C1 segment of cervical spinal cord (tissue), 14 donors: ENCODE measurements at regions not wholly inside any gene's neighbourhood (a gene's known extent, or its start where the extent isn't known, plus 50 kb on each side); places are given as distances from the start of the nearest gene placed in this dataset.
"Not testable (repeated sequence)": the region's sequence is repeated elsewhere in the genome, so short reads cannot be mapped to it uniquely, and the experiment has no call there.

Source experiments
- DNase-seq, 14 donors: peaks; one replicate each; lab custom pipeline; 2025; lab: John Stamatoyannopoulos, UW

DNA sequence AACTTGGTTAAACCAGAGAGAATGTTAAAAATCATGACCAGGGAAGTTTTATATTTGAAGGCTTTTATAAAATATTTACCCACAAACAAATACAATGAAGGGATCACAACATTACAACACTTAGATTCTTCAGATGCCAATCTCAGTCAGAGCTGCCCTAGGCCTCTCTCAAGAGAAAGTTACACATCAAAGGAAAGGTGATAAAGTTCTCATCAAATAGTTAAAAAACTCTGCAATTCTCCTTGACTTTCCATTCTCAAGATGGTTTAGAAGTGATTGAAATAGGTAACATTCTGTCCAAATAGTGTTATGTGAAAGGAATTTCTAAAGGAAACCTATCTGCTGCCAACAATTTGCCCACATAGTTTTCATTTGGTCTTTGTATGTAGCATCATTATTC lies 1115.2 kb upstream of the MIR17HG start:
- no peak for DNase-seq

DNA sequence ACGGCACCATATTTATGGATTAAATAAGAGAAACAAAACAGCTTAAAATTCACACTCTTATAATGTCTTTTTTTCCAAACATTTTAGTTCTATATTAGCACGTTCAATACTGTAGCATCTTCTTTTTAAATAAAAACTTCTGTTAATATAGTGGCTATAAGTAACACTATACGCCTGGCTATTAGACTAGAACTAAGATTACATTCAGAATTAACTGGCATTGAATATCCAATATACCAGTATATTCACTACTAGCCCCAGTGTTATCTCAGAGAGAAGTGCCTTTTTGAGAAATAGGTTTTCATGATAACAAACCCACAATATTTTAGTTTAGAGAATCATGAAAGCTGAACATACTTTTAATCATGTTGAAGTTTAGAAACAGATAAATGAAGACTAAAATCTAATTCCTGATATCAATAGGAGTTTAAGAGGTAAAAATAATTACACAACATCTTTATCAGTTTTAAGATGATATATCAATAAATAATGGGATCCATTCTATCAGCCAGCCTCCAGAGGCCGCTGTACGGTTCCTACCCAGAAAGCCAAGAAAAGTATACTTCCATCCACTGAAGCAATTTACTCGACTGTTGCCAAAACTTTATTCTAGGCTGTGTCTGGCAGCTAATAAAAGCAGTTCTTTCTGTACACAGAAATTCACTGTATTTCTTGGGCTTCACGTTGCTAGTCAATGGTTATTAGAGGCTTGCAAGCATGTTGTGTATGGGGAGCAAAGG lies 1113.4 kb upstream of the MIR17HG start:
- DNase-seq, result no peak

GRCh38 chr13:90237852-90238251 lies 1109.6 kb upstream of the MIR17HG start:
- no peak for DNase-seq

- no peak for DNase-seq
These were observed 1109.1 kb upstream of the MIR17HG start for GRCh38 chr13:90238413-90238812.

- DNase-seq, result no peak
These were observed 1108.4 kb upstream of the MIR17HG start for GRCh38 chr13:90239130-90239529.

- no peak for DNase-seq
These were observed 1101.5 kb upstream of the MIR17HG start for GRCh38 chr13:90246005-90246404.

DNA sequence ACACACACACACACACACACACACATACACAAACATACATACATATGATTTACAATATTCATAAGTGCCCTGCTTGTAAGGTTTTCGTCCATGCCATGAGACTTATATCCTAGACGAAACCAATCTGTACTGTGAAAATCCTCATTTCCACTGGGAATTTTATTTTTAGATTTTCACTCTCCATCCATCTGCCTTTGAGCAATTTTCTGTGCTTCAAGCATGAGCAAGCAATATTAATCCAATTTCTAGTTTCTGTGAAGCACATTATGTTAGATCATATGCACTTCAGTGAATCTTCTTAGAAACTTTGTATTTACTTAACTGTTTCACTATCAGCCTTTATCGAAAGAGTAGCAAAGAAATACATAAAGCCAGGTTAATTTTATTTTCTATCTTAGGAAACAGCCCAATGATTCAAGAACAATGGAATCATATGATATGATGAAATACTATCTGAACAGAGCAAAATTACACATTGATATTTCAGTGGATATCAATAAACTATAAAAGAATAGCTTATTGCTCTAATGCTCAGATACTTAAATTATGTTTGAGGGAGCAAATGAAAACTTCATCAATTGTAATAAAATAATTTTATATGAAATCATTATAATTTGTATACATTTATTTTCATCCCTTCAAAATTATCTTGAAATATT lies 1100.7 kb upstream of the MIR17HG start:
- DNase-seq, result no peak

DNA sequence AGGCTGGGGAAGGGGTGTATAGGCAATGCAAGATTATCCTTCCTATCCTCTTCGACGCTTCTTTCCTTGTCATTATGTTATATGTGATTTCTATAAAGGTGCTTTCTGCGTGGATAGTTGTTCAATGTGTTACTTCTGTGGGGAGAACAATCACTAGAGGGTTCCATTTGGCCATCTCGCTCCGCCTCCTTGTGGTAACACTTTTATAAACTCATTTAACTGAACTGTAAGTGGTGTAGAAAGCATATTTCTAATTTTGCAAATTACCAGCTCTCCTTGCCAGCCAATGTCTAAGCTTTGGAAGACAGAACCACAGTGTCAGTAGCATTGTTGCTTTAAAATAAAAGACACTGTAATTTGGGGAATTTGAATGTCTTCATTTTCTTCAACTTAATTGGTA lies 1093.7 kb upstream of the MIR17HG start:
- DNase-seq, result no peak

- no peak for DNase-seq
These were observed 1093.0 kb upstream of the MIR17HG start for GRCh38 chr13:90254437-90254836.

- no peak for DNase-seq
These were observed 1090.7 kb upstream of the MIR17HG start for GRCh38 chr13:90256746-90257145.

DNA sequence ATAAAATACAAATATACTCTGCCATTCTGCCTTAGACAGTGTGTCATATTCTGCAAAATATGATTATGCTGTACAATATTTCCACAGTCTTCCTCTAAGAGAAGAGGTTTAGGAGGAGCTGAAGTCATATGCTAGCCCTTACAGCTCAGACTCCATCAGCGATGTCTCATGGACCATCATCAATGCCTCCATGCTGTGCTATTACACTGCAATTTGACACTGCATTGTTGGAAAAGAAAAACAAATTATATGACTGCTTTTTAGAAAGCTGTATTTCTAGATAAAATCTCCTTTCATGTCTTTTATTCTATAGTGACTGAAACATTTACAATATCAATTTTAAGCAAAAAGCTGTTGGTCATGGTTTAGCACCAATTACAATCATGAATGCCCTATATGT lies 1089.4 kb upstream of the MIR17HG start:
- DNase-seq, result no peak

DNA sequence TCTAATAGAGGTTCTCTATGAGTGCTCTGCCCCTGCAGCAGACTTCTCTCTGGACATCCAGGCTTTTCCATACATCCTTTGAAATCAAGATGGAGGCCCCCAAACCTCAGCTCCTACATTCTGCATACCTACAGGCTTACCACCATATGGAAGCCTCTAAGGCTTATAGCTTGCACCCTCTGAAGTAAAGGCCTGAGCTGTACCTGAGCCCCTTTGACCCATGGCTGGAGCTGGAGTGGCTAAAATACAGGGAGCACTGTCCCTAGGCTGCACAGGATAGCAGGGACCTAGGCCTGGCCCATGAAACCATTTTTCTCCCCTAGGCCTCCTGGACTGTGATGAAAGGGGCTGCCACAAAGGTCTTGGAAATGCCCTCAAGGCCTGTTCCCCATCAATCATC lies 1086.1 kb upstream of the MIR17HG start:
- DNase-seq, result no peak

GRCh38 chr13:90270226-90270625 lies 1077.3 kb upstream of the MIR17HG start:
- no peak for DNase-seq

DNA sequence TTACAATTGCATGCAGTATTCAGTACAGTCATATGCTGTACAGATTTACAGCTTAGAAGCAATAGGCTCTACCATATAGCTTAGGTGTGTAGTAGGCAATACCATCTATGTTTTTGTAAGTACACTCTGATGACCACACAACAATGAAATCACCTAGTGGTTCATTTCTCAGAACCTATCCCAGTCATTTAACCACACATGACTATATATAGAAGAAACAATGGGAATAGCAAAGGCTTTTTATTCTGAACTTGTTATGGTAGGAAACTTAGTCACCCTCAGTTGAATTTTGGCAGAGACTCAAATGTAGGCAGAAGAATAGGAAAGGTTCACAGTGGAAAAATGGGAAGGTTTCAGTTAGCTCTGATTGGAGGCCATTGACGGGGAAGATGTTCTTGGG lies 1075.1 kb upstream of the MIR17HG start:
- DNase-seq, result no peak

DNA sequence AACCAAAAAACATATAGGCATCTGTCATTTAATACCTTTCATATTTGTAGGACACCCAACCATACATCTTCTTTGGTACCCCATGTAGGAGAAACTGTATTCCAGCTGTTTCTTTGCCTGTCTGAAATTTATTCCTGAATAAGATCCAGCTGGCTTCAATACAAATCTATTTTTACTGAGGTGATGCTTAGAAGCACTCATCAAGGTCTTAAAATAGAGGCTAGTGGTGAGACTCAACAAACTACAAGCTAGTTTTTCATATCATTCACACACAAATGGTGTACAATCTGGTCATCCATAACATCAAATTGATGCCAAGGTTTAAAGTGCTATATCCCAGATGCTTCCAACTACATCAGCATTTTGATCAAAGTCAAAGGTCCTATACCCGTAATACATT lies 1071.3 kb upstream of the MIR17HG start:
- DNase-seq, result no peak

DNA sequence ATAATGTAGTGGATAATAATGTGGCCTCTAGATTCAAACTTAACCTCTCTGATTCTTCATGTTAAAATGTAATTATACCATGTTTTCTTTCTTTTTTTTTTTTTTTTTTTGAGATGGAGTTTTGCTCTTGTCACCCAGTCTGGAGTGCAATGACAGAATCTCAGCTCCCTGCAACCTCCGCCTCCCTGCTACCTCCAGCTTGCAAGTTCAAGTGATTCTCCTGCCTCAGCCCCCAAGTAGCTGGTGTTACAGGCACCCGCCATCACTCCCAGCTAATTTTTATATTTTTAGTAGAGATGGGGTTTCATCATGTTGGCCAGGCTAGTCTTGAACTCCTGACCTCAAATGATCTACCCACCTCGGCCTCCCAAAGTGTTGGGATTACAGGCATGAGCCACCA lies 1069.3 kb upstream of the MIR17HG start:
- not testable (repeated sequence) for DNase-seq

DNA sequence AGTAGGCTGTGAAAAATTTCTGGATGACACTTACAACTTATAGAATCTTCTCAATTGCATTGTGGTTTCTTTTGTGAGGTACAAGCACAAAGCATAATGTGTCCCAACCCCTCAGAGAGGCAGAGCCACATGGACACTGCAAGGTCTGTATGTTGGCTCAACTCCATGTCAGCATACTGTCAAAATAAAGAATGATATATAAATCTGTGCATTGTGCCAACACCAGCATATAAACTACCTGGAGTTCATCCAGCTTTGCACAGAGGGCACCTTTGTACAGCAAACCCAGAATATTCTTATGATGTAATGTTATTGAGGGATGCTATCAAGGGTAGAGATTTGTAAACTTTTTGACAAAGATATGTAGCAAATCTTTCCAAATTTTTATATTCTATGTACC lies 1065.8 kb upstream of the MIR17HG start:
- no peak for DNase-seq

DNA sequence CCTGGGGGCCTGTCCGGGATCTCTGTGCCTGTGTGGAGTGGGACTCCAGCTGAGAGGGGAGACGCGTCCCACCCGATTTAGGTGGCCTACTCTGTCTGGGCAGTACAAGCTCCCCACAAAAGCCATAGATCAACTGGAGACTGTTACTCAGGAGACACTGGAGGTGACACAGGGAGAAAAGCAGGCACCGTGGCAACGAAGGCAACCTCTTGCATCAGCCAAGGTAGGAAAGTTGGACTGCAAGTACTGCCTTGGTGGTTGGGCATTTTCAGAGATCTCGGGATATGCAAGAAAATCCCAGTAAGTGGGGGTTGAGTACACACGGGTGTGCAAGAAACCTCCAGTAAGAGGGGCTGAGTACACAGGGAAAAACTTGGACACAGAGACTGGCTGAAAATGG lies 1060.0 kb upstream of the MIR17HG start:
- DNase-seq, result no peak

- no peak for DNase-seq
These were observed 1053.6 kb upstream of the MIR17HG start for GRCh38 chr13:90293793-90294361.

GRCh38 chr13:90299238-90299637 lies 1048.2 kb upstream of the MIR17HG start:
- DNase-seq, result no peak

GRCh38 chr13:90300015-90300414 lies 1047.5 kb upstream of the MIR17HG start:
- no peak for DNase-seq

DNA sequence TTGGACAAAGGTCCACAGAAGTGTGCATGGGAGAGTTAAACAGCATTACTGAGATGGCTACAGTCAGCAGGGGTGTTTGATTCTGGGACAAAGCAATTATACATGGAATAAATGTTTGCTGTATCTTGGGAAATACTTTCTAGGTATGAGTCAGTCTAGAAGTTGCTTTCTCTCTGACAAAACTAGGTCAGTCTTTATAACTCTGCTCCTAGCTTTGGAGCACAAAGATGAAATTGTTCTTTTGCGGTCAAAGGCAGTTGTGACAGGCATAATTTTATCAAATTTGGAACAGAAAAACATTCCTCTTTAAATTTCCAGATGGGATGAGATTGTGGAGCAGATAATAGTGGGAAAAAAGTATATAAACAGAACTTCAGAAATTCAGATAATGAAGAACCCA lies 1045.4 kb upstream of the MIR17HG start:
- DNase-seq, result no peak

- no peak for DNase-seq
These were observed 1041.7 kb upstream of the MIR17HG start for GRCh38 chr13:90305796-90306195.
